CD4-positive, alpha-beta T cell (primary cell): ENCODE measurements at regions not wholly inside any gene's neighbourhood (a gene's known extent, or its start where the extent isn't known, plus 50 kb on each side); places are given as distances from the start of the nearest gene placed in this dataset.

Experiments
- ATAC-seq: fragments of 200-7000 bp; cut with Tn5 transposase; one replicate; pipeline ENCODE4 v1.10.0; 2022; ENCODE audit warnings: mild to moderate bottlenecking; ENCODE audit not compliant: poor library complexity
- CTCF ChIA-PET: fragments of 350-600 bp; sonication (Branson Sonifier 250); formaldehyde crosslinking; loops from one replicate; lab custom pipeline; 2021; ENCODE audit warnings: antibody characterized with exemption, inconsistent platforms; lab: Charles Lee
- POLR2A ChIA-PET: fragments of 350-600 bp; sonication (Branson Sonifier 250); formaldehyde crosslinking; loops from one replicate; lab custom pipeline; 2021; ENCODE audit warnings: antibody characterized with exemption, inconsistent platforms; lab: Charles Lee
- DNase-seq, 14 experiments: peaks; one replicate each; pipeline ENCODE4 v3.0.0-alpha.2; 2013 to 2020; ENCODE audit warnings: mixed read lengths in 2 of 14
- H3K27ac ChIP-seq, 2 donors: one replicate each; pipeline versions ENCODE4 v1.5.1 to v1.7.0; 2013; ENCODE audit warnings: low read length in 2 of 2, low read depth in 1 of 2, mild to moderate bottlenecking in 1 of 2
- H3K27me3 ChIP-seq, 2 experiments: 1 replicate in 1 of 2; 2 replicates in 1 of 2; pipeline versions ENCODE4 v1.6.1 to v1.7.0; 2013; ENCODE audit warnings: low read length in 2 of 2, control low read depth in 1 of 2, mild to moderate bottlenecking in 1 of 2, moderate library complexity in 1 of 2; ENCODE audit not compliant: insufficient read depth in 2 of 2, control insufficient read depth in 1 of 2
- H3K36me3 ChIP-seq: one replicate; pipeline ENCODE4 v1.6.1; 2013; ENCODE audit warnings: low read length, control low read depth; ENCODE audit not compliant: insufficient read depth
- H3K4me1 ChIP-seq: one replicate; pipeline ENCODE4 v1.6.1; 2013; ENCODE audit warnings: low read length, control low read depth; ENCODE audit not compliant: insufficient read depth
- H3K4me3 ChIP-seq: one replicate; pipeline ENCODE4 v1.5.1; 2013; ENCODE audit warnings: mild to moderate bottlenecking, low read length, moderate library complexity
- H3K9me3 ChIP-seq, 2 experiments: 1 replicate in 1 of 2; 2 replicates in 1 of 2; pipeline versions ENCODE4 v1.6.1 to v1.7.0; 2013; ENCODE audit warnings: low read length in 2 of 2, mild to moderate bottlenecking in 2 of 2, control low read depth in 1 of 2, moderate library complexity in 1 of 2; ENCODE audit not compliant: control insufficient read depth in 1 of 2, insufficient read depth in 1 of 2
- H3K27ac Mint-ChIP-seq: one replicate; pipeline ENCODE4 v1.8.0; 2020; ENCODE audit warnings: mixed read lengths
- H3K27me3 Mint-ChIP-seq: one replicate; pipeline ENCODE4 v1.8.0; 2021; ENCODE audit warnings: mixed read lengths
- H3K36me3 Mint-ChIP-seq: one replicate; pipeline ENCODE4 v1.8.0; 2021; ENCODE audit warnings: low read depth, mixed read lengths
- H3K4me1 Mint-ChIP-seq: one replicate; pipeline ENCODE4 v1.8.0; 2021; ENCODE audit warnings: low read depth, mixed read lengths
- H3K4me3 Mint-ChIP-seq: one replicate; pipeline ENCODE4 v1.8.0; 2020; ENCODE audit warnings: mild to moderate bottlenecking, mixed read lengths
- H3K9me3 Mint-ChIP-seq: one replicate; pipeline ENCODE4 v1.8.0; 2020; ENCODE audit warnings: mixed read lengths
- intact Hi-C, 2 experiments: fragments of 100-400 bp; cut with DNase I in 1 of 2; cut with micrococcal nuclease in 1 of 2; formaldehyde crosslinking; loops; one replicate each; pipeline versions ENCODE4 v1.15.1 to v1.9.0; 2023 to 2025; cut with DNase I, micrococcal nuclease
- TF ChIP-seq, protein P1 (sequence below): fragments of 200-600 bp; IDR thresholded peaks from one replicate; pipeline ENCODE4 v1.8.0; 2022; ENCODE audit warnings: antibody characterized with exemption, mild to moderate bottlenecking

DNA sequence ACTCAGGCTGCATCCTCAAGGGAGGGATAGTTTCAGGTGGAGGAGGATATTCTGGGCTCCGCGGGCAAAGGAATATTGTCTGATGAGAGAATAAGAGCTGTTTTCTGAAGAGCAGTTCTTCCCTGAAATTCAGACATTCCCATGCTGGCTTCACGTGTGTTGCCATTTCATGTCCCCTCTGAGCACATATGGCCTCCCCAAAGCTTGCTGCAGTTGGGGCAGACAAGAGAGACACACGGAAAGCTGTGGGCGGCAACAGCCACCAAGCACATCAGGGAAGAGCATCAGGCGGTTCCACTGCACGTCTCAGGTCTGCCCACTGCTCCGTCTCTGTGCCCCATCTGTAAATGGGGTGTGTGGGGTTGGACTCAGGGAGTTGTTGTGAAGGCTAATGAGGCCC lies 247.5 kb upstream of the TSHZ3 start:
- H3K27me3 Mint-ChIP-seq: no peaks in the 10 kb centered on the region
- H3K4me1 Mint-ChIP-seq: no peaks in the 10 kb centered on the region
- H3K4me3 ChIP-seq: no peak overlapping the region
- ATAC-seq: no peak
- CTCF ChIA-PET: no interaction called here
- no peaks in the 10 kb centered on the region for H3K36me3 Mint-ChIP-seq
- DNase-seq: no peak
- POLR2A ChIA-PET: no interaction called here
- H3K9me3 ChIP-seq: peaks cover 0 to 5% of the 10 kb centered on the region in 2 experiments
- no peak overlapping the region for H3K27ac Mint-ChIP-seq
- H3K27me3 ChIP-seq: no peaks in the 10 kb centered on the region
- intact Hi-C loops: no loop called here
- H3K36me3 ChIP-seq: no peaks in the 10 kb centered on the region
- no peak overlapping the region for H3K4me3 Mint-ChIP-seq
- no peak overlapping the region for H3K27ac ChIP-seq
- no peaks in the 10 kb centered on the region for H3K4me1 ChIP-seq
- TF ChIP-seq, protein P1, sequence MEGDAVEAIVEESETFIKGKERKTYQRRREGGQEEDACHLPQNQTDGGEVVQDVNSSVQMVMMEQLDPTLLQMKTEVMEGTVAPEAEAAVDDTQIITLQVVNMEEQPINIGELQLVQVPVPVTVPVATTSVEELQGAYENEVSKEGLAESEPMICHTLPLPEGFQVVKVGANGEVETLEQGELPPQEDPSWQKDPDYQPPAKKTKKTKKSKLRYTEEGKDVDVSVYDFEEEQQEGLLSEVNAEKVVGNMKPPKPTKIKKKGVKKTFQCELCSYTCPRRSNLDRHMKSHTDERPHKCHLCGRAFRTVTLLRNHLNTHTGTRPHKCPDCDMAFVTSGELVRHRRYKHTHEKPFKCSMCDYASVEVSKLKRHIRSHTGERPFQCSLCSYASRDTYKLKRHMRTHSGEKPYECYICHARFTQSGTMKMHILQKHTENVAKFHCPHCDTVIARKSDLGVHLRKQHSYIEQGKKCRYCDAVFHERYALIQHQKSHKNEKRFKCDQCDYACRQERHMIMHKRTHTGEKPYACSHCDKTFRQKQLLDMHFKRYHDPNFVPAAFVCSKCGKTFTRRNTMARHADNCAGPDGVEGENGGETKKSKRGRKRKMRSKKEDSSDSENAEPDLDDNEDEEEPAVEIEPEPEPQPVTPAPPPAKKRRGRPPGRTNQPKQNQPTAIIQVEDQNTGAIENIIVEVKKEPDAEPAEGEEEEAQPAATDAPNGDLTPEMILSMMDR: no peak
- no peaks in the 10 kb centered on the region for H3K9me3 Mint-ChIP-seq

DNA sequence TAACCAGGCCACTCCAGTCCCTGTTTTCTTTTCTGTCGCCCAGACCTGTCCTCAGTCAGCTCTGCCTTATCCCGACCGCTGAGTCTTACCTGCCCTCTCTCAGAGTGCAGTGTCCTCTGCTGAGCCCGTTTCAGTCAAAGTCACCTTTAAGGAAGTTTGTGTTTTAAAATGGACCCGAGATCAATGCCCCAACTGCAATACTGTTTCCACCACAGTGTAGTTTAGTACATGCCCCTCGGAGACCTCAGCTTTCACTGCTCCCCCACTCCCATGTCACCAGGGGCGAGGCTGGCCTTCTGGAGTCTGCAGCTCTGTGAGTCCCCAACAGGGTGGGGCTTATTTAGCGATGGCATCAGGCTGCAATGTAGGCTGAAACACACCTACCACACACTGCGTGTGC lies 248.4 kb upstream of the TSHZ3 start:
- intact Hi-C loops: no loop called here
- TF ChIP-seq, protein P1: no peak
- no peaks in the 10 kb centered on the region for H3K27me3 ChIP-seq
- no peak for ATAC-seq
- no peaks in the 10 kb centered on the region for H3K36me3 Mint-ChIP-seq
- H3K27me3 Mint-ChIP-seq: no peaks in the 10 kb centered on the region
- no peak overlapping the region for H3K4me3 ChIP-seq
- CTCF ChIA-PET: no interaction called here
- no peaks in the 10 kb centered on the region for H3K4me1 Mint-ChIP-seq
- H3K36me3 ChIP-seq: no peaks in the 10 kb centered on the region
- POLR2A ChIA-PET: no interaction called here
- H3K9me3 Mint-ChIP-seq: no peaks in the 10 kb centered on the region
- no peak for DNase-seq
- H3K4me1 ChIP-seq: no peaks in the 10 kb centered on the region
- H3K9me3 ChIP-seq: peaks cover 0 to 2% of the 10 kb centered on the region in 2 experiments
- no peak overlapping the region for H3K4me3 Mint-ChIP-seq
- H3K27ac ChIP-seq: no peak overlapping the region
- no peak overlapping the region for H3K27ac Mint-ChIP-seq

DNA sequence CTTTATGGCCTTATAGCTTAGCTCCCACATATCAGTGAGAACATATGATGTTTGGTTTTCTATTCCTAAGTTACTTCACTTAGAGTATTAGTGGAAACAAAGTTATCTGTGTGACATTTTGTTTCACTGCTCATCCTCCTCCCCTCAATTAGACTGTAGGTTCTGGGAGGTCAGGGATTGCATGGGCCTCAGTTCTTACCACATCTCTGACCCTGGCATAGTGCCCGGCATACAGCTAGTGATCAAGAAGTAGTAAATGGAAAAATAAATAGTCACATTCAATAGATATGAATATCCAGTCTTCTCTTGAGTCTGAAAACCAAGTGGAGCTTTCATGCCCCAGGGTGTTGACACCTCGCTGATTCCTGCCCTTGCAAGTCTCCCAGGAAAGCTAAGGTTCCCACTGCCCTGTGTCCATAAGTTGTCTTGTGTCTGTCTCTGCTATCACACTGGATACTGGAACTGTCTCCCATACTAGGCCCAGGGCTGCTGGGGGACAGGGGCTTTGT lies 249.5 kb upstream of the TSHZ3 start:
- ATAC-seq (no peak), DNase-seq (no peak)
- H3K27me3 Mint-ChIP-seq: no peaks in the 10 kb centered on the region
- Histone ChIP-seq H3K27me3 (no peaks in the 10 kb centered on the region), H3K4me3 (no peak overlapping the region), H3K9me3 (no peaks in the 10 kb centered on the region), H3K36me3 (no peaks in the 10 kb centered on the region), H3K27ac (no peak overlapping the region), H3K4me1 (no peaks in the 10 kb centered on the region)
- intact Hi-C loops: no loop called here
- H3K36me3 Mint-ChIP-seq: no peaks in the 10 kb centered on the region
- TF ChIP-seq, protein P1: no peak
- no peaks in the 10 kb centered on the region for H3K4me1 Mint-ChIP-seq
- ChIA-PET POLR2A (no interaction called here), CTCF (no interaction called here)
- no peak overlapping the region for H3K4me3 Mint-ChIP-seq
- H3K9me3 Mint-ChIP-seq: no peaks in the 10 kb centered on the region
- H3K27ac Mint-ChIP-seq: no peak overlapping the region
